Small intestine (tissue), 7 donors: ENCODE measurements at regions not wholly inside any gene's neighbourhood (a gene's known extent, or its start where the extent isn't known, plus 50 kb on each side); places are given as distances from the start of the nearest gene placed in this dataset.

Source experiments
- DNase-seq, 2 donors: peaks; one replicate each; pipeline versions ENCODE4 v3.0.0 to v3.0.0-alpha.2; 2013
- FAIRE-seq: peaks from 2 replicates; lab custom pipeline; 2012; peaks lifted over from hg19 to GRCh38; lab: Jason Lieb, UNC
- H3K27ac ChIP-seq, 3 donors: one replicate each; pipeline ENCODE4 v1.5.1; 2013; ENCODE audit warnings: low read length in 2 of 3, mild to moderate bottlenecking in 2 of 3, control low read depth in 1 of 3, inconsistent platforms in 1 of 3, low read depth in 1 of 3, moderate library complexity in 1 of 3
- H3K27me3 ChIP-seq, 3 donors: one replicate each; pipeline ENCODE4 v1.6.1; 2013; ENCODE audit warnings: low read length in 3 of 3, inconsistent platforms in 1 of 3; ENCODE audit not compliant: control insufficient read depth in 3 of 3, insufficient read depth in 3 of 3
- H3K36me3 ChIP-seq, 3 donors: one replicate each; pipeline ENCODE4 v1.6.1; 2013; ENCODE audit warnings: low read length in 3 of 3, inconsistent platforms in 1 of 3, low read depth in 1 of 3, mild to moderate bottlenecking in 1 of 3, moderate library complexity in 1 of 3; ENCODE audit not compliant: control insufficient read depth in 3 of 3, insufficient read depth in 2 of 3
- H3K4me1 ChIP-seq, 3 donors: one replicate each; pipeline ENCODE4 v1.6.1; 2013; ENCODE audit warnings: low read length in 2 of 3, inconsistent platforms in 1 of 3, low read depth in 1 of 3, mild to moderate bottlenecking in 1 of 3, moderate library complexity in 1 of 3; ENCODE audit not compliant: control insufficient read depth in 3 of 3, insufficient read depth in 2 of 3
- H3K4me3 ChIP-seq, 3 donors: one replicate each; pipeline ENCODE4 v1.5.1; 2013; ENCODE audit warnings: low read length in 3 of 3, control low read depth in 1 of 3, inconsistent platforms in 1 of 3, low read depth in 1 of 3, mild to moderate bottlenecking in 1 of 3, moderate library complexity in 1 of 3
- H3K9me3 ChIP-seq, 2 donors: one replicate each; pipeline ENCODE4 v1.6.1; 2013; ENCODE audit warnings: low read depth in 1 of 2, low read length in 1 of 2; ENCODE audit not compliant: control insufficient read depth in 2 of 2, insufficient read depth in 1 of 2
- WGBS, 3 donors: extraction: QIAGEN DNeasy Blood & Tissue Kit; methylation state at CpG; one replicate each; pipeline ENCODE4 v1.1.7; 2013; 5-methylcytosine and 5-hydroxymethylcytosine counted together
- donor health status: healthy with polysubstance abuse.
- donor health status: control.
- donor health status: control.
- donor health status: Bipolar disorder and iron deficiency.
- donor health status: healthy.

DNA sequence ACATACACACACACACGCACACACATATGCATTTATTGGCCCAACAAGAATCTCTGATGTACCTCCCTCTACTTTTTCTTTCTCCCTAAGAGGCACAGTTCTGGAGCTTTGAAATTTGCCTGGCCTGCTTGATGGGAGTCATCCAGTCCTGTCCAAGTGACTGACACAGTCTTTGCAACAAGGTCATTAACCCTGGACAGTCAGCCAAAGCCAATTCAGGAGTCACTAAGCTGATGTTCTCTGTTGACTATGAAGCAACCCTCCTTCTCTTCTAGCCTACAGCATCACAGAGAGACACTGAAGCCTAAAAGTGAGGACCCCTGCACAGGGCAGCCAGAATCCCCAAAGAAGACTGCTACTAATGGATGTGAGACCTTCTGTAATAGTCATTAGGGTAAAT lies 123.1 kb downstream of the HHIPL2 start:
- Histone ChIP-seq H3K4me3 (no peak overlapping the region), H3K27ac (no peak overlapping the region), H3K36me3 (no peaks in the 10 kb centered on the region), H3K9me3 (no peaks in the 10 kb centered on the region), H3K27me3 (no peaks in the 10 kb centered on the region), H3K4me1 (no peaks in the 10 kb centered on the region)
- FAIRE-seq (no peak), DNase-seq (no peak)
- 78 to 95% (median 93%) methylated on average over 1 of the region's 1 CpG for WGBS, 3 donors

DNA sequence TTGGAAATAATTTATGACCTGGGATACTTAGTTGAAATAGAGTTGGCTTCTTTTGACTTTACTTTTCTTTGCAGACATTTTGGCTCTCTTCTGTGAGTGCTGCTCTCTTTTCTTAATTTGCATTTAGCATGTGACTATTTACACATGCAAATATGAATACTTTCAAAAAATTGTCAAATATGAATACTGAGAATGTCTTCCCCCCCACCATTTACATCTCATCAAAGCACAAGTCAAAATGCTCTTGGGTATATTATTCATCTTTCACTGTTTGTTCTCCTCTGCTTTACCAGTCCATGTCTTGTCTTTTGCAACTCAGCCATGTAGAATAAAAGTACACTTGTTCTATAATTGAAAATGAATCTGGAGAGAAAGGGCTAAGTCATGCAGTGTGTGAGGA lies 126.5 kb downstream of the HHIPL2 start:
- Histone ChIP-seq H3K4me3 (no peak overlapping the region), H3K4me1 (no peaks in the 10 kb centered on the region), H3K9me3 (no peaks in the 10 kb centered on the region), H3K36me3 (no peaks in the 10 kb centered on the region), H3K27ac (no peak overlapping the region), H3K27me3 (no peaks in the 10 kb centered on the region)
- DNase-seq (no peak), FAIRE-seq (no peak)

DNA sequence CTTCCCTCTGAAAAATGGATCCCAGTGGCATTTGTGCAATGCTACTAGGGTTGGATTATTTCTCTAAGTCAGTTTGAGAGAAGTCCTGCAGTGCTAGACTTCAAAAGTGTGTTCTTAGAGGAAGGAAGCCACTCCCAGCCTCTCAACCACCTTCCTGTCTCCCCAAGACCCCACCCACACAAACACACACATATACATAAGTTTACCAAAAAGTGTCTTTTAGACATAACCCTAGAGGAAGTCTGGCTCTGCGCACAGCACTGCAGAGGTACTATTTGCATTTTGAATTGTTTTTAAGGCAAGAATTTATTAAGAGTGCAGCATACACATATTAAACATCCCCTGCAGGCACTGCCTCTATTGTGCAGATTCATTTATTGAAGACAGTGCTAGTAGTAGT lies 127.3 kb downstream of the HHIPL2 start:
- no peak for FAIRE-seq
- no peaks in the 10 kb centered on the region for H3K36me3 ChIP-seq
- H3K27ac ChIP-seq: no peak overlapping the region
- H3K4me3 ChIP-seq: no peak overlapping the region
- DNase-seq: no peak
- no peaks in the 10 kb centered on the region for H3K9me3 ChIP-seq
- no peaks in the 10 kb centered on the region for H3K27me3 ChIP-seq
- no peaks in the 10 kb centered on the region for H3K4me1 ChIP-seq
- WGBS, 3 donors: 58 to 86% (median 76%) methylated on average over 1 of the region's 1 CpG

DNA sequence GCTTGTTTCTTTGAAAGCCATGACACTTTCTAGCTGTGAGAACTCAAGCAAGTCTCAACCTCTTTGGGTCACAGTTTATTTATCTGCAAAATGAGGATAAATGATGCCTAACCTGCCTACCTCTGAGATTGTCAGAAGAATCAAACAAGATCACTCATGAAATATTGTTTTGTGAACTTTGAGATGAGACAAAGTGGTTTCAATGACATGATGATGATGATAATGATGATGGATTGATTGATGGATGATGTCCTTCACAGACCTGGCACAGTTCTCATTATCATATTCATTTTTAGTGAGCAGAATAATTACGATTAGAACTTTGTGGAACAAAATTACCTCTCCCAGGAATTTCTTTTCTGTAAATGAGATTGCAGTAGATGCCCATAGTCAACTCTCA lies 129.2 kb downstream of the HHIPL2 start:
- Histone ChIP-seq H3K9me3 (no peaks in the 10 kb centered on the region), H3K27me3 (no peaks in the 10 kb centered on the region), H3K36me3 (no peaks in the 10 kb centered on the region), H3K4me3 (no peak overlapping the region), H3K4me1 (no peaks in the 10 kb centered on the region), H3K27ac (no peak overlapping the region)
- FAIRE-seq (no peak), DNase-seq (no peak)
- 52 to 72% (median 64%) methylated on average over 1 of the region's 1 CpG for WGBS, 3 donors

DNA sequence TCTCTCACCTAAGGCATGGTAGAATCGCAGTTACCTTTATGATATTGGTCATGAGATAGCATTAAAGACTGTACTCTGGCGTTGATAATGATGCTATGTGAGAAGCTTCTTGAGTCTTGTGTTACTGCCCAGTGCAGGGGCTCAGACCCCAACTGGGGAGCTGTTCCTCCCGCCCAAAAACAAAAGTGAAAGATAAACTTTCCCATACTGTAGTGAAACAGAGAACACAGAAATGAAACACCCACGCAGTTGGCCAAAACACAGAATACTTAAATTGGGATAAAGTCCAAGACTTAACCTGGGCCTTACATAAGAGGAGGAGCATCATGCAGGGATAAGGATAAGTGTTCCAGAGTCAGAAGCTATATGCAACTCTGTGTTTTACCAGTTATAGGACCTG lies 130.6 kb downstream of the HHIPL2 start:
- H3K27me3 ChIP-seq: no peaks in the 10 kb centered on the region
- no peaks in the 10 kb centered on the region for H3K4me1 ChIP-seq
- no peaks in the 10 kb centered on the region for H3K9me3 ChIP-seq
- DNase-seq (no peak), FAIRE-seq (no peak)
- H3K4me3 ChIP-seq: no peak overlapping the region
- no peaks in the 10 kb centered on the region for H3K36me3 ChIP-seq
- 58 to 80% (median 71%) methylated on average over 4 of the region's 4 CpGs for WGBS, 3 donors
- H3K27ac ChIP-seq: no peak overlapping the region

DNA sequence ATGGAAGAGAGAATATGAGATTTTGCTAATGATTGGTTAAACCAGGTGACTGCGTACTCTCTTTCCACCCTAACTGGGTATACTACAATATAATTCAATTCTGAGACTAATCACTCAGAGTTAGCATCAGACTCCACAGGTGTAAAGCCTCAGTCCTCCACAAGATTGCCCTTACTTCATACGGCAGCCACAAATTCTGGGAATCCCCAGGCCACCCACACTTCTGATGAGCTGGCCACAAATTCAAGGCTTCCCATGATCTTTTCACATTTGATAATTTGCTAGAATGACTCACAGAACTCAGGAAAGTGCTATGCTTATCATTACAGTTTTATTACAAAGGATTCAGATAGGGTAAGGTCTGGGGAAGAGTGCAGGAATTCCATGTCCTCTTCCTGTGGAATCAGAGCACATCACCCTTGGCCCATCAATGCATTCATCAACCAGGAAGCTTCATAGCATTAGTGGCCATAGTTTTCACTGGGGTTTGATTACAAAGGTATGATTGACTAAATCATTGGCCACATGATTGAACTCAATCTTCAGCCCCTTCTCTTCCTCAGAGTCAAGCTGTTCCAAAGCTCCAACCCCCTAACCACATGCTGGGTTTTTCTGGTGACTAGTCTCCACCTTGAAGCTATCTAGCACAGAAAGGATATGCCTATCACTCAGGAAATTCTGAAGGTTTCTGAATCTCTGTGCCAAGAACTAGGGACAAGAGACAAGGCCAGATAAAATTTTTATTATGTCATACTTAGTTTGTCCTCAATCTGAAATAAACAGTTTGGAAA lies 131.7 kb downstream of the HHIPL2 start:
- no peak for FAIRE-seq
- no peaks in the 10 kb centered on the region for H3K4me1 ChIP-seq
- WGBS, 3 donors: 62 to 83% (median 78%) methylated on average over 2 of the region's 2 CpGs
- H3K36me3 ChIP-seq: no peaks in the 10 kb centered on the region
- H3K9me3 ChIP-seq: no peaks in the 10 kb centered on the region
- H3K4me3 ChIP-seq: no peak overlapping the region
- no peak overlapping the region for H3K27ac ChIP-seq
- H3K27me3 ChIP-seq: no peaks in the 10 kb centered on the region
- no peak for DNase-seq

DNA sequence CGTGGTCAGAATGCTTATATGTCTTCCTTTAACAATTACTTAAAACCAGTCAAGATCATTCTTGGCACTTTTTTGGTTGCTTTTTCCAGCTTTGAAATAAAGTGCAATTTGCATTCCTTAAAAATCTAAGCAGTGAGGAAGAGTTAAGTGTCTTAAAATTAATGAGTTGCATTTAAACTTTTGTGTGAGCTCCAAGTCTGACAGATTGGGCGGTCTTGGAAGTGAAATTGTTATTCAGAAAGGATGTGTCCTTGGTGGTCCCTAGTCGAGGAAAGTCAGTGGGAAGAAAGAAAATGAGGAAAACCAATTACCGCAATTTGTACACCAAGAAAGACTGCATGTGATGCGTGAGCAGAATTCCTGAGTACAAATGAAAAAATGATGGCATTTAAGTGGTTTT lies 132.5 kb downstream of the HHIPL2 start:
- Histone ChIP-seq H3K36me3 (no peaks in the 10 kb centered on the region), H3K4me3 (no peak overlapping the region), H3K4me1 (no peaks in the 10 kb centered on the region), H3K27ac (no peak overlapping the region), H3K27me3 (no peaks in the 10 kb centered on the region), H3K9me3 (no peaks in the 10 kb centered on the region)
- 73 to 78% (median 76%) methylated on average over 5 of the region's 5 CpGs for WGBS, 3 donors
- FAIRE-seq: no peak
- no peak for DNase-seq

DNA sequence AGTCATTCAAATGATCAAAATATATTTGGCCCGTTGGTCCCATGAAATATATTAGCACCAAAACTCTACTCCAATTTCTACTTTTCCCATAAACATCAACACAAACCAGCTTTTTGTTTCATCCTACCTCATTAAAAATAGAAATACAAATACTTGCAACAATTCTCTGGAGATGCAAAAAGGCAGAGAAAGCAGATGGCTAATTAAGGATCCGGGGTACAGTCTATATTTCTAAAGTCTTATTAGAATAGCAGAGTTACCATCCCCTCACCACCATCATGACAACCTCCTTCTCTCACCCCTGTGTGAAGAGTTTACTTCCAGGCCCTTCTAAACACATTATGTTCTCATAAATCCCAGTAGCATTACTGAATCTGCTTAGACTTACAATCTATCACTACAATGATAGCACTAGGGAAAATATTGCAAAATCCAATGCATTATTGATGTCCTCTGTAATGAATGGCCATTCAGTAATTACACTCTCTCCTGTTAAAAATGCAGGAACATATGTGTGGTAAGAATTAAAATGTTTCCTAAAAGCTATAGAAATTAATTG lies 133.8 kb downstream of the HHIPL2 start:
- no peaks in the 10 kb centered on the region for H3K4me1 ChIP-seq
- H3K9me3 ChIP-seq: no peaks in the 10 kb centered on the region
- FAIRE-seq (no peak), DNase-seq (no peak)
- H3K4me3 ChIP-seq: no peak overlapping the region
- H3K27me3 ChIP-seq: no peaks in the 10 kb centered on the region
- 80 to 91% (median 84%) methylated on average over 2 of the region's 2 CpGs for WGBS, 3 donors
- no peak overlapping the region for H3K27ac ChIP-seq
- no peaks in the 10 kb centered on the region for H3K36me3 ChIP-seq

DNA sequence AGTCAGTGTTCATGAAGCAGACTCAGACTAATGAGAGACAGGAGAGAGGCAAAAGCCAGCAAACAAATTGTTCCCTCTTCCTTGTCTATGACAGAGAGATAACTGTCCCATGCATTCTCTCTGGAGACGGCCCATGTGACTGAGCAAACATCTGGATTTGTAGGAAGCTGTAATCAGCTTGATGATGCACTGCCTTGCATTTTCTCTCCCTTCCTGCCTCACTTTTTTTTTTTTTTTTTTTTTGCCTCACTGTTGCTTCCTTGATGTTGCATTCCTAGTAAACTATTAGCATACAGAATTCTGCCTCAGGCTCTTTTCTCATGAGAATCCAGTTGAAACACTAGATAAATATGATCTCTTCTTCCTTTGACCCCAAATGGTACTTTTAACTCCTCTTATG lies 134.5 kb downstream of the HHIPL2 start:
- Histone ChIP-seq H3K4me3 (no peak overlapping the region), H3K4me1 (no peaks in the 10 kb centered on the region), H3K9me3 (no peaks in the 10 kb centered on the region), H3K27me3 (no peaks in the 10 kb centered on the region), H3K36me3 (no peaks in the 10 kb centered on the region), H3K27ac (no peak overlapping the region)
- WGBS, 3 donors: 25 to 33% (median 32%) methylated on average over 1 of the region's 1 CpG
- no peak for DNase-seq
- no peak for FAIRE-seq
